Caco-2 (cell line): ENCODE measurements at regions not wholly inside any gene's neighbourhood (a gene's known extent, or its start where the extent isn't known, plus 50 kb on each side); places are given as distances from the start of the nearest gene placed in this dataset.

ENCODE experiments used
- BruUV-seq: library from RNA; stranded (reverse); fragments of 400-500 nt; replicated peaks from 2 replicates; lab custom pipeline; 2021; lab: Mats Ljungman, UMichigan
- CTCF ChIA-PET: fragments of 300-600 bp; sonication (Branson Sonifier 250); formaldehyde crosslinking; loops from one replicate; lab custom pipeline; 2022; ENCODE audit warnings: antibody characterized with exemption; lab: Charles Lee
- POLR2A ChIA-PET: fragments of 300-600 bp; sonication (Branson Sonifier 250); formaldehyde crosslinking; loops from one replicate; lab custom pipeline; 2022; ENCODE audit warnings: antibody characterized with exemption; lab: Charles Lee
- DNase-seq, 2 experiments: peaks; one replicate each; pipeline versions ENCODE4 v3.0.0 to v3.0.0-alpha.2; 2020 to 2022
- H3K27me3 ChIP-seq: replicated peaks from 2 replicates; pipeline ENCODE4 v1.6.0; 2011; ENCODE audit warnings: low read length; ENCODE audit not compliant: control insufficient read depth, insufficient read depth
- H3K36me3 ChIP-seq: 2 replicates; pipeline ENCODE4 v1.5.1; 2011; ENCODE audit warnings: low read length; ENCODE audit not compliant: control insufficient read depth, insufficient read depth
- H3K4me1 ChIP-seq: fragments of 250-450 bp; sonication (Bioruptor Pico); 2 replicates; pipeline ENCODE4 v1.5.1; 2020; ENCODE audit warnings: mild to moderate bottlenecking
- H3K4me3 ChIP-seq: 2 replicates; pipeline ENCODE4 v1.5.1; 2011; ENCODE audit warnings: low read depth, mild to moderate bottlenecking, control low read depth, low read length
- H3K9me3 ChIP-seq: fragments of 250-450 bp; sonication (Bioruptor Pico); 2 replicates; pipeline ENCODE4 v1.5.1; 2020; ENCODE audit warnings: mild to moderate bottlenecking, moderate library complexity
- H3K27ac Mint-ChIP-seq: one replicate; pipeline ENCODE4 v1.8.0; 2022; ENCODE audit warnings: mixed read lengths; ENCODE audit not compliant: unreplicated experiment
- H3K27me3 Mint-ChIP-seq: one replicate; pipeline ENCODE4 v1.8.0; 2022; ENCODE audit warnings: mixed read lengths; ENCODE audit not compliant: insufficient read depth, unreplicated experiment
- H3K36me3 Mint-ChIP-seq: one replicate; pipeline ENCODE4 v1.8.0; 2022; ENCODE audit warnings: mild to moderate bottlenecking, mixed read lengths; ENCODE audit not compliant: insufficient read depth, unreplicated experiment
- H3K4me1 Mint-ChIP-seq: one replicate; pipeline ENCODE4 v1.8.0; 2022; ENCODE audit warnings: low read depth, mixed read lengths; ENCODE audit not compliant: unreplicated experiment
- H3K4me3 Mint-ChIP-seq: one replicate; pipeline ENCODE4 v1.8.0; 2022; ENCODE audit warnings: mild to moderate bottlenecking, moderate library complexity, mixed read lengths; ENCODE audit not compliant: unreplicated experiment
- H3K9me3 Mint-ChIP-seq: one replicate; pipeline ENCODE4 v1.8.0; 2022; ENCODE audit warnings: mixed read lengths; ENCODE audit not compliant: unreplicated experiment
- intact Hi-C: fragments of 100-400 bp; cut with micrococcal nuclease; formaldehyde crosslinking; loops from one replicate; pipeline ENCODE4 v1.10.0; 2022; ENCODE audit not compliant: unreplicated experiment
- TF ChIP-seq, protein P1 (sequence below), 2 experiments: fragments of 200-600 bp in 1 of 2; IDR thresholded peaks; 1 replicate in 1 of 2; 2 replicates in 1 of 2; pipeline versions ENCODE4 v1.5.1 to v1.8.0; 2011 to 2022; ENCODE audit warnings: antibody characterized with exemption in 1 of 2, control low read depth in 1 of 2, inconsistent platforms in 1 of 2, low read depth in 1 of 2, low read length in 1 of 2, mild to moderate bottlenecking in 1 of 2, moderate library complexity in 1 of 2; ENCODE audit not compliant: insufficient read depth in 1 of 2, severe bottlenecking in 1 of 2, unreplicated experiment in 1 of 2

DNA sequence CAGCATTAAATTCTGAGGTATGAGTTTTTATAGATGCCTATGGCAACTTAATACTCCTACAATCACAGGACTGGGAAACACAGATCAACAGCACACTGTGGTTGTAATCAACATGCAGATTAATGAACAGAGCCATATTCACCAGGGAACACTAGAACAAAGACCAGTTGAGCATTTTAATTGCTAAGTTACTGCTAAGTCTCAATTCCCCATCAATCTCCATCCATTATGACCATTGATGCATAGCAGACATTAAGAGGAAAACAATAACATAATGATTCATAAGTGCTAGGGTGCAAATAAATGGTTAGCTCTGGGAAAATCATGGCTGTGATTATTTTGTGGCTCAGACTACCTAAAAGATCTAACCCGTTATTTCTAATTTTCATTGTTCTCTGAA lies 505.6 kb downstream of the TRHDE start:
- H3K27me3 Mint-ChIP-seq, result peaks cover 5% of the 10 kb centered on the region
- CTCF ChIA-PET, result no interaction called here
- intact Hi-C loops, result no loop called here
- H3K36me3 Mint-ChIP-seq, result no peaks in the 10 kb centered on the region
- no peak for DNase-seq
- no peaks in the 10 kb centered on the region for H3K4me1 Mint-ChIP-seq
- no TSS peak for BruUV-seq
- no peaks in the 10 kb centered on the region for H3K27me3 ChIP-seq
- H3K36me3 ChIP-seq, result no peaks in the 10 kb centered on the region
- H3K9me3 Mint-ChIP-seq, result no peaks in the 10 kb centered on the region
- H3K4me3 Mint-ChIP-seq, result no peak overlapping the region
- no peak overlapping the region for H3K4me3 ChIP-seq
- TF ChIP-seq, protein P1, sequence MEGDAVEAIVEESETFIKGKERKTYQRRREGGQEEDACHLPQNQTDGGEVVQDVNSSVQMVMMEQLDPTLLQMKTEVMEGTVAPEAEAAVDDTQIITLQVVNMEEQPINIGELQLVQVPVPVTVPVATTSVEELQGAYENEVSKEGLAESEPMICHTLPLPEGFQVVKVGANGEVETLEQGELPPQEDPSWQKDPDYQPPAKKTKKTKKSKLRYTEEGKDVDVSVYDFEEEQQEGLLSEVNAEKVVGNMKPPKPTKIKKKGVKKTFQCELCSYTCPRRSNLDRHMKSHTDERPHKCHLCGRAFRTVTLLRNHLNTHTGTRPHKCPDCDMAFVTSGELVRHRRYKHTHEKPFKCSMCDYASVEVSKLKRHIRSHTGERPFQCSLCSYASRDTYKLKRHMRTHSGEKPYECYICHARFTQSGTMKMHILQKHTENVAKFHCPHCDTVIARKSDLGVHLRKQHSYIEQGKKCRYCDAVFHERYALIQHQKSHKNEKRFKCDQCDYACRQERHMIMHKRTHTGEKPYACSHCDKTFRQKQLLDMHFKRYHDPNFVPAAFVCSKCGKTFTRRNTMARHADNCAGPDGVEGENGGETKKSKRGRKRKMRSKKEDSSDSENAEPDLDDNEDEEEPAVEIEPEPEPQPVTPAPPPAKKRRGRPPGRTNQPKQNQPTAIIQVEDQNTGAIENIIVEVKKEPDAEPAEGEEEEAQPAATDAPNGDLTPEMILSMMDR (IDR thresholded peaks at IDR 0.05; ENCODE audit: insufficient read depth in 1 of 2, low read depth in 1 of 2, low read length in 1 of 2, severe bottlenecking in 1 of 2, unreplicated experiment in 1 of 2), result no peak
- no peak overlapping the region for H3K27ac Mint-ChIP-seq
- H3K4me1 ChIP-seq, result no peaks in the 10 kb centered on the region
- no peaks in the 10 kb centered on the region for H3K9me3 ChIP-seq
- POLR2A ChIA-PET, result no interaction called here

DNA sequence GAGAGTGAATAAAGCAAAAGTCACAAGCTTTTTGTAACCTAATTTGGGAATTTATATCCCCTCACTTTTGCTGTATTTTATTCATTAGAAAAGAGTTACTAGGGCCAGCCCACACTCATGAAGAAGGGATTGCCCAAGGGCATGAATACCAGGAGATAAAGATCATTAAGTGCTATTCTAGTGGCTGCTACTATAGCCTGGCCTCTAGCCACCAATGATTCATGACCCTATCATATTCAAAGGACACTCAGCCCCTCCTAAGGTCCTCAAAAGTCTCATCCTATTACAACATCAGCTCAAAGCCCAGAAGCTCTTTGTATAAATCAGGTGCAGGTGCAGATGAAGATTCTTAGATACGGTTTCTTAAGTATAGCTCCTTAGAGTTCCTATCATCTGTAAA lies 518.1 kb downstream of the TRHDE start:
- H3K27ac Mint-ChIP-seq, result no peak overlapping the region
- H3K4me1 Mint-ChIP-seq, result no peaks in the 10 kb centered on the region
- H3K9me3 Mint-ChIP-seq, result no peaks in the 10 kb centered on the region
- Histone ChIP-seq H3K4me1 (no peaks in the 10 kb centered on the region), H3K36me3 (no peaks in the 10 kb centered on the region), H3K4me3 (no peak overlapping the region), H3K9me3 (no peaks in the 10 kb centered on the region), H3K27me3 (no peaks in the 10 kb centered on the region)
- no peak for DNase-seq
- no TSS peak for BruUV-seq
- CTCF ChIA-PET, result no interaction called here
- intact Hi-C loops, result no loop called here
- TF ChIP-seq, protein P1 (IDR thresholded peaks at IDR 0.05; ENCODE audit: insufficient read depth in 1 of 2, low read depth in 1 of 2, low read length in 1 of 2, severe bottlenecking in 1 of 2, unreplicated experiment in 1 of 2), result no peak
- no peaks in the 10 kb centered on the region for H3K27me3 Mint-ChIP-seq
- POLR2A ChIA-PET, result no interaction called here
- no peaks in the 10 kb centered on the region for H3K36me3 Mint-ChIP-seq
- H3K4me3 Mint-ChIP-seq, result no peak overlapping the region

DNA sequence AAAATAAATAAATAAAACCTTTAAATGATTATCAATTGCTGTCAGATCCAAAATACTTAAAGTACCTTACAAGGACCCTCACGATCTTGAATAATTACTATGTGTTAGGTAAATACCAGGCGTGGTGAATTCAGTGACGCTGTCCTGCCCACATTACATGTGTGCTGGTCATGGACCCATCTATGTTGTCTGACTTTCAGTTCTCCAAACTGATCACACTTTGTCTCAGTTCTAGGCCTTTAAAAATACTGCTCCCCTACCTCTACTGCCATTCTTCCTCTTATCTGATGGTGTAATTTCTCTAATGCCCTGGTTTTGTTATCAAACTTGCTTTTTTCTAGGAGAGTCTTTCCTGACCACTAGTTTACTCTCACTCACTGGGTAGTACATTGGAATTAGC lies 520.7 kb downstream of the TRHDE start:
- no peaks in the 10 kb centered on the region for H3K36me3 Mint-ChIP-seq
- no peak for DNase-seq
- TF ChIP-seq, protein P1 (IDR thresholded peaks at IDR 0.05; ENCODE audit: insufficient read depth in 1 of 2, low read depth in 1 of 2, low read length in 1 of 2, severe bottlenecking in 1 of 2, unreplicated experiment in 1 of 2), result no peak
- H3K27me3 Mint-ChIP-seq, result no peaks in the 10 kb centered on the region
- ChIA-PET CTCF (no interaction called here), POLR2A (no interaction called here)
- intact Hi-C loops, result no loop called here
- H3K4me3 Mint-ChIP-seq, result no peak overlapping the region
- Histone ChIP-seq H3K4me1 (no peaks in the 10 kb centered on the region), H3K9me3 (no peaks in the 10 kb centered on the region), H3K36me3 (no peaks in the 10 kb centered on the region), H3K4me3 (no peak overlapping the region), H3K27me3 (no peaks in the 10 kb centered on the region)
- no peak overlapping the region for H3K27ac Mint-ChIP-seq
- BruUV-seq, result no TSS peak
- H3K9me3 Mint-ChIP-seq, result no peaks in the 10 kb centered on the region
- H3K4me1 Mint-ChIP-seq, result no peaks in the 10 kb centered on the region
